ENCODE measurements at regions not wholly inside any gene's neighbourhood (a gene's known extent, or its start where the extent isn't known, plus 50 kb on each side); places are given as distances from the start of the nearest gene placed in this dataset.

GRCh38 chr9:13026956-13027355 lies 252.1 kb downstream of the LURAP1L start:
- intact Hi-C loops (cut with DNase I; ENCODE audit: low total_unique reads) (no loop called here), in situ Hi-C loops (cut with MboI; ENCODE audit: low pct_ligation_motif_present in 1 of 4, low pct_unique_long_range_greater_than_20kb in 1 of 4, low sequenced_read_pairs in 3 of 4) (no loop called here)
- Histone ChIP-seq H3K4me1 (no peaks in the 10 kb centered on the region), H3K9me3 (no peaks in the 10 kb centered on the region), H3K27ac (no peak overlapping the region), H3K36me3 (no peaks in the 10 kb centered on the region), H3K27me3 (no peaks in the 10 kb centered on the region), H3K4me3 (no peak overlapping the region)
- WGBS, 2 donors (ENCODE audit: low coverage in 1 of 2), result 45 to 71% methylated on average over 2 to 3 of the region's 3 CpGs
- TF ChIP-seq POLR2AphosphoS5 (IDR thresholded peaks at IDR 0.05) (no peak), POLR2A (IDR thresholded peaks at IDR 0.05) (no peak), EP300 (IDR thresholded peaks at IDR 0.05; ENCODE audit: low read depth) (no peak)
- TF ChIP-seq, protein P1, sequence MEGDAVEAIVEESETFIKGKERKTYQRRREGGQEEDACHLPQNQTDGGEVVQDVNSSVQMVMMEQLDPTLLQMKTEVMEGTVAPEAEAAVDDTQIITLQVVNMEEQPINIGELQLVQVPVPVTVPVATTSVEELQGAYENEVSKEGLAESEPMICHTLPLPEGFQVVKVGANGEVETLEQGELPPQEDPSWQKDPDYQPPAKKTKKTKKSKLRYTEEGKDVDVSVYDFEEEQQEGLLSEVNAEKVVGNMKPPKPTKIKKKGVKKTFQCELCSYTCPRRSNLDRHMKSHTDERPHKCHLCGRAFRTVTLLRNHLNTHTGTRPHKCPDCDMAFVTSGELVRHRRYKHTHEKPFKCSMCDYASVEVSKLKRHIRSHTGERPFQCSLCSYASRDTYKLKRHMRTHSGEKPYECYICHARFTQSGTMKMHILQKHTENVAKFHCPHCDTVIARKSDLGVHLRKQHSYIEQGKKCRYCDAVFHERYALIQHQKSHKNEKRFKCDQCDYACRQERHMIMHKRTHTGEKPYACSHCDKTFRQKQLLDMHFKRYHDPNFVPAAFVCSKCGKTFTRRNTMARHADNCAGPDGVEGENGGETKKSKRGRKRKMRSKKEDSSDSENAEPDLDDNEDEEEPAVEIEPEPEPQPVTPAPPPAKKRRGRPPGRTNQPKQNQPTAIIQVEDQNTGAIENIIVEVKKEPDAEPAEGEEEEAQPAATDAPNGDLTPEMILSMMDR (IDR thresholded peaks at IDR 0.05), result no peak
- DNase-seq, result no peak

- in situ Hi-C loops (cut with MboI; ENCODE audit: low pct_ligation_motif_present in 1 of 4, low pct_unique_long_range_greater_than_20kb in 1 of 4, low sequenced_read_pairs in 3 of 4), result no loop called here
These were observed 251.6 kb downstream of the MPDZ start for GRCh38 chr9:13027879-13028278.

GRCh38 chr9:13032585-13032984 lies 246.9 kb downstream of the MPDZ start:
- in situ Hi-C loops (cut with MboI; ENCODE audit: low pct_ligation_motif_present in 1 of 4, low pct_unique_long_range_greater_than_20kb in 1 of 4, low sequenced_read_pairs in 3 of 4), result no loop called here

More at GRCh38 chr9:13027879-13028278, 251.6 kb downstream of the MPDZ start:
- no peak overlapping the region for H3K4me3 ChIP-seq
- no peaks in the 10 kb centered on the region for H3K9me3 ChIP-seq
- H3K27me3 ChIP-seq, result no peaks in the 10 kb centered on the region
- WGBS, 2 donors (ENCODE audit: low coverage in 1 of 2), result 80 to 84% methylated on average over 6 of the region's 6 CpGs
- no peaks in the 10 kb centered on the region for H3K36me3 ChIP-seq
- intact Hi-C loops (cut with DNase I; ENCODE audit: low total_unique reads), result no loop called here
- no peak for DNase-seq
- no peak overlapping the region for H3K27ac ChIP-seq
- TF ChIP-seq EP300 (IDR thresholded peaks at IDR 0.05; ENCODE audit: low read depth), result no peak
- TF ChIP-seq POLR2AphosphoS5 (IDR thresholded peaks at IDR 0.05), result no peak
- TF ChIP-seq, protein P1 (IDR thresholded peaks at IDR 0.05), result no peak
- no peak for TF ChIP-seq POLR2A (IDR thresholded peaks at IDR 0.05)
- no peaks in the 10 kb centered on the region for H3K4me1 ChIP-seq

GRCh38 chr9:13033959-13034693 lies 245.4 kb downstream of the MPDZ start:
- H3K4me1 ChIP-seq, result peaks cover 0 to 3% (median 0%) of the 10 kb centered on the region in 4 donors
- H3K27me3 ChIP-seq, result no peaks in the 10 kb centered on the region
- H3K9me3 ChIP-seq, result no peaks in the 10 kb centered on the region
- intact Hi-C loops (cut with DNase I; ENCODE audit: low total_unique reads) (no loop called here), in situ Hi-C loops (cut with MboI; ENCODE audit: low pct_ligation_motif_present in 1 of 4, low pct_unique_long_range_greater_than_20kb in 1 of 4, low sequenced_read_pairs in 3 of 4) (no loop called here)
- 7 to 11% methylated on average over 19 of the region's 19 CpGs for WGBS, 2 donors (ENCODE audit: low coverage in 1 of 2)
- TF ChIP-seq, protein P1 (IDR thresholded peaks at IDR 0.05), result peak; percentile 56 to 68 (median 60)
- no peak for TF ChIP-seq POLR2A (IDR thresholded peaks at IDR 0.05)
- peak; percentile 48 for DNase-seq
- no peak overlapping the region for H3K4me3 ChIP-seq
- no peak overlapping the region for H3K27ac ChIP-seq
- H3K36me3 ChIP-seq, result no peaks in the 10 kb centered on the region

More at GRCh38 chr9:13032585-13032984, 246.9 kb downstream of the MPDZ start:
- Histone ChIP-seq H3K36me3 (no peaks in the 10 kb centered on the region), H3K4me3 (no peak overlapping the region), H3K9me3 (no peaks in the 10 kb centered on the region), H3K4me1 (peaks cover 0 to 3% (median 0%) of the 10 kb centered on the region in 4 donors), H3K27me3 (no peaks in the 10 kb centered on the region), H3K27ac (no peak overlapping the region)
- no peak for TF ChIP-seq POLR2AphosphoS5 (IDR thresholded peaks at IDR 0.05)
- TF ChIP-seq, protein P1 (IDR thresholded peaks at IDR 0.05), result no peak
- TF ChIP-seq EP300 (IDR thresholded peaks at IDR 0.05; ENCODE audit: low read depth), result no peak
- no peak for TF ChIP-seq POLR2A (IDR thresholded peaks at IDR 0.05)
- WGBS, 2 donors (ENCODE audit: low coverage in 1 of 2), result 91 to 94% methylated on average over 7 to 8 of the region's 8 CpGs
- intact Hi-C loops (cut with DNase I; ENCODE audit: low total_unique reads), result no loop called here
- no peak for DNase-seq
